ENCODE measurements at regions not wholly inside any gene's neighbourhood (a gene's known extent, or its start where the extent isn't known, plus 50 kb on each side); places are given as distances from the start of the nearest gene placed in this dataset.

- dilution Hi-C loops (cut with HindIII; ENCODE audit: low sequenced_read_pairs, unreplicated experiment): no loop called here
Observed at GRCh38 chr22:47659467-47660223, 897.2 kb downstream of the TBC1D22A start.

More at GRCh38 chr22:47659467-47660223, 897.2 kb downstream of the TBC1D22A start:
- Histone ChIP-seq H3K9me1 (ENCODE audit: insufficient read depth, low read length) (no peaks in the 10 kb centered on the region), H4K91ac (ENCODE audit: insufficient read depth, low read depth, low read length) (no peak overlapping the region), H3K23ac (ENCODE audit: low read depth, low read length) (no peak overlapping the region), H3K4me1 (ENCODE audit: control insufficient read depth, insufficient read depth, low read length) (no peaks in the 10 kb centered on the region), H3K27me3 (ENCODE audit: control insufficient read depth, insufficient read depth, low read length) (no peaks in the 10 kb centered on the region), H4K8ac (ENCODE audit: low read depth in 2 of 2, low read length in 2 of 2) (no peak overlapping the region), H2AK9ac (replicated peaks; ENCODE audit: low read depth, low read length, poor library complexity) (no peak overlapping the region), H3K14ac (replicated peaks; ENCODE audit: low read depth, low read length) (no peak overlapping the region), H4K20me1 (ENCODE audit: insufficient read depth, low read length) (no peaks in the 10 kb centered on the region), H3K4me2 (ENCODE audit: low read depth, low read length) (no peak overlapping the region), H2BK15ac (ENCODE audit: low read depth, low read length) (no peak overlapping the region), H3K18ac (ENCODE audit: low read depth, low read length) (no peak overlapping the region), H3K4me3 (ENCODE audit: insufficient read depth, low read depth, low read length) (no peak overlapping the region), H3K9ac (ENCODE audit: low read depth, low read length) (no peak overlapping the region), H3K79me1 (ENCODE audit: low read depth in 1 of 2, low read length in 2 of 2) (no peaks in the 10 kb centered on the region), H3K56ac (ENCODE audit: extremely low read depth, insufficient read depth, low read length) (no peak overlapping the region), H2AFZ (replicated peaks; ENCODE audit: low read length, poor library complexity) (no peak overlapping the region), H3K9me3 (ENCODE audit: control insufficient read depth, insufficient read depth, low read length) (peaks cover 28% of the 10 kb centered on the region), H3K4ac (ENCODE audit: low read depth, low read length) (no peak overlapping the region), H2BK120ac (ENCODE audit: low read depth, low read length) (no peak overlapping the region), H4K5ac (ENCODE audit: low read depth, low read length) (no peak overlapping the region), H3K36me3 (ENCODE audit: control insufficient read depth, insufficient read depth, low read length) (no peaks in the 10 kb centered on the region), H2BK5ac (ENCODE audit: low read depth, low read length, poor library complexity, severe bottlenecking) (no peak overlapping the region), H3K27ac (ENCODE audit: insufficient read depth, low read length) (no peak overlapping the region), H2BK20ac (ENCODE audit: low read depth, low read length) (no peak overlapping the region), H2AK5ac (ENCODE audit: low read depth, low read length) (no peak overlapping the region)
- in situ Hi-C loops (cut with MboI; ENCODE audit: low sequenced_read_pairs): no loop called here
- POLR2A ChIA-PET (ENCODE audit: unreplicated experiment): no interaction called here
- WGBS, 2 experiments (ENCODE audit: extremely low coverage in 2 of 2, insufficient read length in 1 of 2): no CpG with 5 or more reads among the region's 3 CpGs
- DNase-seq (no peak), ATAC-seq (ENCODE audit: low read depth) (no peak)
- CTCF ChIA-PET: no interaction called here
- no TSS peak for BruUV-seq (replicated peaks)
- intact Hi-C loops (cut with micrococcal nuclease): no loop called here
- no peak for TF ChIP-seq NFE2L2 (IDR thresholded peaks at IDR 0.05; ENCODE audit: low read depth, low read length)
- no peak for TF ChIP-seq RFX5 (IDR thresholded peaks at IDR 0.05; ENCODE audit: low read depth, low read length)
- no peak for TF ChIP-seq POLR2A (IDR thresholded peaks at IDR 0.05; ENCODE audit: low read depth, low read length)
- TF ChIP-seq ELK1 (IDR thresholded peaks at IDR 0.05; ENCODE audit: borderline replicate concordance, low read depth, low read length): no peak
- TF ChIP-seq, protein P1, sequence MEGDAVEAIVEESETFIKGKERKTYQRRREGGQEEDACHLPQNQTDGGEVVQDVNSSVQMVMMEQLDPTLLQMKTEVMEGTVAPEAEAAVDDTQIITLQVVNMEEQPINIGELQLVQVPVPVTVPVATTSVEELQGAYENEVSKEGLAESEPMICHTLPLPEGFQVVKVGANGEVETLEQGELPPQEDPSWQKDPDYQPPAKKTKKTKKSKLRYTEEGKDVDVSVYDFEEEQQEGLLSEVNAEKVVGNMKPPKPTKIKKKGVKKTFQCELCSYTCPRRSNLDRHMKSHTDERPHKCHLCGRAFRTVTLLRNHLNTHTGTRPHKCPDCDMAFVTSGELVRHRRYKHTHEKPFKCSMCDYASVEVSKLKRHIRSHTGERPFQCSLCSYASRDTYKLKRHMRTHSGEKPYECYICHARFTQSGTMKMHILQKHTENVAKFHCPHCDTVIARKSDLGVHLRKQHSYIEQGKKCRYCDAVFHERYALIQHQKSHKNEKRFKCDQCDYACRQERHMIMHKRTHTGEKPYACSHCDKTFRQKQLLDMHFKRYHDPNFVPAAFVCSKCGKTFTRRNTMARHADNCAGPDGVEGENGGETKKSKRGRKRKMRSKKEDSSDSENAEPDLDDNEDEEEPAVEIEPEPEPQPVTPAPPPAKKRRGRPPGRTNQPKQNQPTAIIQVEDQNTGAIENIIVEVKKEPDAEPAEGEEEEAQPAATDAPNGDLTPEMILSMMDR (conservative IDR thresholded peaks at IDR 0.05; ENCODE audit: low read depth, low read length): no peak
- no peak for TF ChIP-seq SMC3 (IDR thresholded peaks at IDR 0.05; ENCODE audit: low read depth, low read length)
- no peak for TF ChIP-seq CEBPB (IDR thresholded peaks at IDR 0.05; ENCODE audit: low read depth, low read length)
- no peak for TF ChIP-seq USF2 (IDR thresholded peaks at IDR 0.05; ENCODE audit: low read depth, low read length)
- no peak for TF ChIP-seq CHD1 (IDR thresholded peaks at IDR 0.05; ENCODE audit: low read depth, low read length)

Measured in IMR-90 (cell line).